GM19463 (cell line): ENCODE measurements at regions not wholly inside any gene's neighbourhood (a gene's known extent, or its start where the extent isn't known, plus 50 kb on each side); places are given as distances from the start of the nearest gene placed in this dataset.
"Not testable (repeated sequence)": the region's sequence is repeated elsewhere in the genome, so short reads cannot be mapped to it uniquely, and the experiment has no call there.

Experiments used
- ATAC-seq: cut with Tn5 transposase; IDR thresholded peaks from one replicate; pipeline ENCODE4 v1.9.1; 2021; ENCODE audit warnings: mild to moderate bottlenecking, moderate library complexity; ENCODE audit not compliant: unreplicated experiment

GRCh38 chr2:215667585-215668377, 231.9 kb upstream of the FN1 start:
- ATAC-seq, result no peak

GRCh38 chr2:215664847-215665525, 229.1 kb upstream of the FN1 start:
- ATAC-seq, result peak; percentile 93

- ATAC-seq, result no peak
Measured at GRCh38 chr2:215662715-215663114, 226.8 kb upstream of the FN1 start.

- no peak for ATAC-seq
Measured at GRCh38 chr2:215660687-215661086, 224.8 kb upstream of the FN1 start.

GRCh38 chr2:215659650-215660049, 223.8 kb upstream of the FN1 start:
- ATAC-seq, result no peak

- no peak for ATAC-seq
Measured at GRCh38 chr2:215658635-215659305, 222.9 kb upstream of the FN1 start.

GRCh38 chr2:215657844-215658243, 222.0 kb upstream of the FN1 start:
- ATAC-seq, result no peak

GRCh38 chr2:215654148-215654819, 218.4 kb upstream of the FN1 start:
- ATAC-seq, result no peak

- ATAC-seq, result no peak
Measured at GRCh38 chr2:215653344-215654030, 217.6 kb upstream of the FN1 start.

- no peak for ATAC-seq
Measured at GRCh38 chr2:215652388-215652787, 216.5 kb upstream of the FN1 start.

GRCh38 chr2:215651412-215651811, 215.5 kb upstream of the FN1 start:
- ATAC-seq, result no peak

GRCh38 chr2:215644233-215644897, 208.5 kb upstream of the FN1 start:
- no peak for ATAC-seq

GRCh38 chr2:215638687-215639086, 202.8 kb upstream of the FN1 start:
- no peak for ATAC-seq

GRCh38 chr2:215637651-215638050, 201.8 kb upstream of the FN1 start:
- no peak for ATAC-seq

GRCh38 chr2:215636816-215637215, 200.9 kb upstream of the FN1 start:
- ATAC-seq, result no peak

- ATAC-seq, result no peak
Measured at GRCh38 chr2:215635788-215636139, 199.9 kb upstream of the FN1 start.

- ATAC-seq, result no peak
Measured at GRCh38 chr2:215635071-215635787, 199.4 kb upstream of the FN1 start.

GRCh38 chr2:215633360-215633759, 197.5 kb upstream of the FN1 start:
- ATAC-seq, result no peak

- ATAC-seq, result no peak
Measured at GRCh38 chr2:215631696-215632095, 195.8 kb upstream of the FN1 start.

GRCh38 chr2:215630796-215631195, 194.9 kb upstream of the FN1 start:
- not testable (repeated sequence) for ATAC-seq
